OCI-LY7 (cell line): ENCODE measurements at regions not wholly inside any gene's neighbourhood (a gene's known extent, or its start where the extent isn't known, plus 50 kb on each side); places are given as distances from the start of the nearest gene placed in this dataset.

Experiments used
- BruUV-seq: library from RNA; stranded (reverse); fragments of 400-500 nt; replicated peaks from 2 replicates; lab custom pipeline; 2021; lab: Mats Ljungman, UMichigan
- CTCF ChIA-PET: fragments of 300-600 bp; sonication (Branson Sonifier 250); formaldehyde crosslinking; loops from one replicate; lab custom pipeline; 2022; ENCODE audit warnings: antibody characterized with exemption; ENCODE audit not compliant: unreplicated experiment; lab: Charles Lee
- POLR2A ChIA-PET: fragments of 300-600 bp; sonication (Branson Sonifier 250); formaldehyde crosslinking; loops from one replicate; lab custom pipeline; 2022; ENCODE audit warnings: antibody characterized with exemption; lab: Charles Lee
- DNase-seq: peaks from one replicate; pipeline ENCODE4 v3.0.0-alpha.2; 2015; ENCODE audit warnings: low spot score
- H2AFZ ChIP-seq: fragments of 200-600 bp; sonication (generic), shearing (Covaris generic); 2 replicates; pipeline ENCODE4 v1.6.1; 2014; ENCODE audit warnings: mild to moderate bottlenecking, antibody characterized with exemption, low read length, moderate library complexity
- H3K27ac ChIP-seq: fragments of 200-600 bp; sonication (generic); 2 replicates; pipeline ENCODE4 v1.5.1; 2014; ENCODE audit warnings: mixed run types, low read depth, mild to moderate bottlenecking, moderate library complexity, low read length, inconsistent platforms; ENCODE audit not compliant: poor library complexity, severe bottlenecking
- H3K36me3 ChIP-seq: fragments of 200-600 bp; sonication (generic); 2 replicates; pipeline ENCODE4 v1.6.1; 2014; ENCODE audit warnings: mild to moderate bottlenecking, antibody characterized with exemption, low read length, moderate library complexity, mixed read lengths; ENCODE audit not compliant: insufficient read depth
- H3K4me1 ChIP-seq: fragments of 200-600 bp; sonication (generic); 2 replicates; pipeline ENCODE4 v1.5.1; 2014; ENCODE audit warnings: mild to moderate bottlenecking, low read length; ENCODE audit not compliant: insufficient read depth, poor library complexity, severe bottlenecking
- H3K4me2 ChIP-seq: fragments of 200-600 bp; sonication (generic); 2 replicates; pipeline ENCODE4 v1.6.1; 2014; ENCODE audit warnings: mild to moderate bottlenecking, low read length
- H3K4me3 ChIP-seq: fragments of 200-600 bp; sonication (generic); 2 replicates; pipeline ENCODE4 v1.5.1; 2014; ENCODE audit warnings: mild to moderate bottlenecking, low read depth, low read length; ENCODE audit not compliant: poor library complexity, severe bottlenecking
- H3K79me2 ChIP-seq: fragments of 200-600 bp; sonication (generic); 2 replicates; pipeline ENCODE4 v1.6.1; 2016; ENCODE audit warnings: low read depth, mild to moderate bottlenecking, low read length, moderate library complexity, mixed read lengths; ENCODE audit not compliant: insufficient read depth
- H3K9me2 ChIP-seq: fragments of 200-600 bp; sonication (generic); 2 replicates; pipeline ENCODE4 v1.6.1; 2016; ENCODE audit warnings: mild to moderate bottlenecking, low read length, mixed read lengths; ENCODE audit not compliant: insufficient read depth
- H3K9me3 ChIP-seq: fragments of 200-600 bp; sonication (generic); 2 replicates; pipeline ENCODE4 v1.6.1; 2014; ENCODE audit warnings: mild to moderate bottlenecking, mixed run types, low read length, mixed read lengths
- H4K20me1 ChIP-seq: fragments of 200-600 bp; sonication (generic); 2 replicates; pipeline ENCODE4 v1.6.1; 2014; ENCODE audit warnings: mild to moderate bottlenecking, antibody characterized with exemption, low read length, moderate library complexity, mixed read lengths; ENCODE audit not compliant: insufficient read depth
- EZH2phosphoT487 ChIP-seq: fragments of 200-600 bp; sonication (generic); IDR thresholded peaks from 2 replicates; pipeline ENCODE4 v1.6.1; 2018; ENCODE audit warnings: low read depth, borderline replicate concordance, mild to moderate bottlenecking, mixed run types, antibody characterized with exemption, low read length, moderate library complexity, mixed read lengths
- intact Hi-C: fragments of 100-400 bp; cut with micrococcal nuclease; formaldehyde crosslinking; loops from one replicate; pipeline ENCODE4 v1.10.0; 2022; ENCODE audit not compliant: unreplicated experiment
- TF ChIP-seq, protein P1 (sequence below): fragments of 200-600 bp; sonication (generic); conservative IDR thresholded peaks from 2 replicates; pipeline ENCODE4 v1.5.1; 2014; ENCODE audit warnings: mild to moderate bottlenecking, antibody characterized with exemption, low read length, moderate library complexity, mixed read lengths

DNA sequence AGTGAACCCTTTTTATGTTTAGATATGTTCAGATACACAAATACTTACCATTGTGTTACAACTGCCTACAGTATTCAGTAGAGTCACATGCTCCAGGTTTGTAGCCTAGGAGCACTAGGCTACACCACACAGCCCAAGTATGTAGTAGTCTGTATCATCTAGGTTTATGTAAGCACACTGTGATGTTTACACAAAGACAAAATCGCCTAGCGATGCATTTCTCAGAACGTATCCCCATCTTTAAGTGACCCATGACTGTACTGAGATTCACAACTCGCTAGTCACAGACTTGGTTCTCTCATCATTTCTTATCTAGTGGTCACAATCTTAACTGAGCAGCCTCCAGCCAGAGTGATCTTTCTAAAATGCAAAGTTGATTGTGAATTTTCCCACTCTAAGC lies 119.2 kb downstream of the RASSF10 start:
- ChIA-PET CTCF (no interaction called here), POLR2A (no interaction called here)
- Histone ChIP-seq H2AFZ (no peak overlapping the region), H4K20me1 (no peaks in the 10 kb centered on the region), H3K27ac (no peak overlapping the region), H3K4me1 (no peaks in the 10 kb centered on the region), H3K9me2 (no peaks in the 10 kb centered on the region), H3K4me2 (no peak overlapping the region), H3K79me2 (no peaks in the 10 kb centered on the region), H3K9me3 (no peaks in the 10 kb centered on the region), H3K4me3 (no peak overlapping the region), H3K36me3 (no peaks in the 10 kb centered on the region)
- TF ChIP-seq, protein P1, sequence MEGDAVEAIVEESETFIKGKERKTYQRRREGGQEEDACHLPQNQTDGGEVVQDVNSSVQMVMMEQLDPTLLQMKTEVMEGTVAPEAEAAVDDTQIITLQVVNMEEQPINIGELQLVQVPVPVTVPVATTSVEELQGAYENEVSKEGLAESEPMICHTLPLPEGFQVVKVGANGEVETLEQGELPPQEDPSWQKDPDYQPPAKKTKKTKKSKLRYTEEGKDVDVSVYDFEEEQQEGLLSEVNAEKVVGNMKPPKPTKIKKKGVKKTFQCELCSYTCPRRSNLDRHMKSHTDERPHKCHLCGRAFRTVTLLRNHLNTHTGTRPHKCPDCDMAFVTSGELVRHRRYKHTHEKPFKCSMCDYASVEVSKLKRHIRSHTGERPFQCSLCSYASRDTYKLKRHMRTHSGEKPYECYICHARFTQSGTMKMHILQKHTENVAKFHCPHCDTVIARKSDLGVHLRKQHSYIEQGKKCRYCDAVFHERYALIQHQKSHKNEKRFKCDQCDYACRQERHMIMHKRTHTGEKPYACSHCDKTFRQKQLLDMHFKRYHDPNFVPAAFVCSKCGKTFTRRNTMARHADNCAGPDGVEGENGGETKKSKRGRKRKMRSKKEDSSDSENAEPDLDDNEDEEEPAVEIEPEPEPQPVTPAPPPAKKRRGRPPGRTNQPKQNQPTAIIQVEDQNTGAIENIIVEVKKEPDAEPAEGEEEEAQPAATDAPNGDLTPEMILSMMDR: no peak
- TF ChIP-seq EZH2phosphoT487: no peak
- intact Hi-C loops: no loop called here
- BruUV-seq: no TSS peak
- no peak for DNase-seq

DNA sequence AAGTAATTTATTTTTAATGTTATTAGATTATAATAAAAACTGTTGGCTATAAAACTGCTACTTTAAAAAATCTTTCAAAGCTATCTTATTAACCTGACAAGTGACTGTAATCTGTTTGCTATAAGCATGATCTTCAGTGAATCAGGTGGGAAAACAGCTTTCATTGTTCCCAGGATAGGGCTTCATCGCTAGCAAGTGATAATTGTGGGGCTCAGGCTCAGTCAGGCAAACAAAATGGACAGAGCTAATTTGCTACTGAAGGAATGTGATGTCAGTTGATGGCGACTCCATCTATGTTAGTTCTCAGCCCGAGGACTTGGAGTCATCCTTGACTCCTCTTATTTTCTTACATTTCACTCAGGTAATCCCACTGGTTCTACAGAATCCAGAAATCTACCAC lies 125.0 kb downstream of the RASSF10 start:
- Histone ChIP-seq H3K27ac (no peak overlapping the region), H3K9me2 (no peaks in the 10 kb centered on the region), H3K79me2 (no peaks in the 10 kb centered on the region), H3K9me3 (no peaks in the 10 kb centered on the region), H3K4me2 (no peak overlapping the region), H2AFZ (no peak overlapping the region), H3K4me3 (no peak overlapping the region), H3K36me3 (no peaks in the 10 kb centered on the region), H3K4me1 (no peaks in the 10 kb centered on the region), H4K20me1 (no peaks in the 10 kb centered on the region)
- CTCF ChIA-PET: no interaction called here
- intact Hi-C loops: no loop called here
- POLR2A ChIA-PET: interaction anchor here (0.9 kb wide), 1 partner anchor 41 kb away, joined by 3 read pairs; no protein-coding TSS in a partner anchor
- TF ChIP-seq EZH2phosphoT487: no peak
- TF ChIP-seq, protein P1: no peak
- no peak for DNase-seq
- no TSS peak for BruUV-seq

GRCh38 chr11:13134886-13135285 lies 125.8 kb downstream of the RASSF10 start:
- Histone ChIP-seq H3K9me3 (no peaks in the 10 kb centered on the region), H3K4me1 (no peaks in the 10 kb centered on the region), H3K27ac (no peak overlapping the region), H4K20me1 (no peaks in the 10 kb centered on the region), H3K4me3 (no peak overlapping the region), H2AFZ (no peak overlapping the region), H3K9me2 (no peaks in the 10 kb centered on the region), H3K4me2 (no peak overlapping the region), H3K79me2 (no peaks in the 10 kb centered on the region), H3K36me3 (no peaks in the 10 kb centered on the region)
- ChIA-PET POLR2A (no interaction called here), CTCF (no interaction called here)
- no TSS peak for BruUV-seq
- no peak for DNase-seq
- intact Hi-C loops: no loop called here
- TF ChIP-seq, protein P1: no peak
- no peak for TF ChIP-seq EZH2phosphoT487
